ENCODE measurements at regions not wholly inside any gene's neighbourhood (a gene's known extent, or its start where the extent isn't known, plus 50 kb on each side); places are given as distances from the start of the nearest gene placed in this dataset.

DNA sequence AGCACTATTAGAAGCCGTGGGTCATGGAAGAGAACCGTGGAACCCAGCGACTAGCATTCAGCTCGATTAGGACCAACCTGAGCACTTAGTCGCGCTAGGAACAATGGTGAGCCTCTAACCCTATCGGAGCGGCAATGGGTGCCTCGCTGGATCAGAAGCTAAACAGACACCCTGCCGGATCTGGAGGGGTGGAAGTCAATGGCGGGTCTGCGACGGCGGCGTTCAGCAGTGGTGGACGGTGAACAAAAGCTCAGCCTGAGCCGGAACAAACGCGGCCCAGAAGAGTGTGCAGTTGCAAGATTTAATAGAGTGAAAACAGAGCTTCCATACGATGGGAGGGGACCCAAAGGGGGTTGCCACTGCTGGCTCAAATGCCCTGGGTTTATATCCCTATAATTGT lies 391.8 kb upstream of the DDI1 start (continued):
- TF ChIP-seq, protein P1, sequence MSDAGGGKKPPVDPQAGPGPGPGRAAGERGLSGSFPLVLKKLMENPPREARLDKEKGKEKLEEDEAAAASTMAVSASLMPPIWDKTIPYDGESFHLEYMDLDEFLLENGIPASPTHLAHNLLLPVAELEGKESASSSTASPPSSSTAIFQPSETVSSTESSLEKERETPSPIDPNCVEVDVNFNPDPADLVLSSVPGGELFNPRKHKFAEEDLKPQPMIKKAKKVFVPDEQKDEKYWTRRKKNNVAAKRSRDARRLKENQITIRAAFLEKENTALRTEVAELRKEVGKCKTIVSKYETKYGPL (CRISPR knock-in tag; IDR thresholded peaks at IDR 0.05) = no peak

DNA sequence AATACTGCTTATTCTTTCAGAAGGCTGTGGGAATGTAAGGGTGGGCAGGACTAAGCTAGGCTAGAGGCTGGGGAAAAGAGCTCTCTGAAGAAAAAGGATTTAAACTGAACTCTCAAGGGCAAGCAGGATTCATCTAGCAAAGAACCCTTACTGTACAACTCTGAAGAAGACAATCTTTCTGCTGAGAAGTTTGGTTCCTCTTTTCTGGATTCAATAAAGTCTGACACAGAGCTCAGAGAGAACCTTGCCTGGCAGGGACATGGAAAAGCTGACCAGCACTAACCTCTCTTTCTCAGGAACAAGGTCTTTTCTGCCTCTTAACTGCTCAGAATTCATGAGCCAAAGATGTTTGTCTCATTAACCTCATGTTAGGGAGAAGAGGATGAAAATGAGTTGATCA lies 388.4 kb upstream of the DDI1 start:
- H3K9ac ChIP-seq (ENCODE audit: insufficient read depth, low read depth, low read length) = no peak overlapping the region
- no peak for FAIRE-seq
- no peak overlapping the region for H3K4me2 ChIP-seq (ENCODE audit: low read depth, low read length)
- ChIA-PET POLR2A (no interaction called here), CTCF (ENCODE audit: low intra/inter-chr PET ratio, low total read pairs) (no interaction called here)
- H3K79me2 ChIP-seq (ENCODE audit: insufficient read depth, low read length) = no peaks in the 10 kb centered on the region
- H3K4me3 ChIP-seq (replicated peaks in 1 of 3; ENCODE audit: insufficient read depth in 1 of 3, low read depth in 2 of 3, low read length in 3 of 3) = no peak overlapping the region
- H3K27ac ChIP-seq (ENCODE audit: extremely low read length, insufficient read depth, low read length) = no peak overlapping the region
- in situ Hi-C loops (cut with HindIII; ENCODE audit: extremely low pct_ligation_motif_present, low pct_unique_long_range_greater_than_20kb) (no loop called here), intact Hi-C loops (cut with micrococcal nuclease; ENCODE audit: unreplicated experiment) (no loop called here)
- no peak for TF ChIP-seq ZNF879 (CRISPR knock-in tag; IDR thresholded peaks at IDR 0.05)
- TF ChIP-seq HIVEP1 (CRISPR knock-in tag; IDR thresholded peaks at IDR 0.05) = no peak
- no peaks in the 10 kb centered on the region for H3K4me1 ChIP-seq (ENCODE audit: insufficient read depth, low read length)
- H3K9me3 ChIP-seq (ENCODE audit: low read length) = peaks cover 30% of the 10 kb centered on the region
- ATAC-seq = no peak
- no peak overlapping the region for H2AFZ ChIP-seq (ENCODE audit: low read length)
- H3K27me3 ChIP-seq (ENCODE audit: control insufficient read depth in 1 of 2, insufficient read depth in 2 of 2, low read length in 2 of 2) = no peaks in the 10 kb centered on the region; a peak in 1 of 5 replicates
- no peaks in the 10 kb centered on the region for H4K20me1 ChIP-seq (ENCODE audit: insufficient read depth, low read length)
- no TSS peak for BruUV-seq (replicated peaks)
- H3K36me3 ChIP-seq (replicated peaks in 1 of 2; ENCODE audit: control insufficient read depth in 1 of 2, insufficient read depth in 2 of 2, low read length in 2 of 2) = no peaks in the 10 kb centered on the region
- DNase-seq (ENCODE audit: low spot score) = no peak

- no peaks in the 10 kb centered on the region for H3K36me3 ChIP-seq (replicated peaks in 1 of 2; ENCODE audit: control insufficient read depth in 1 of 2, insufficient read depth in 2 of 2, low read length in 2 of 2)
- H3K4me2 ChIP-seq (ENCODE audit: low read depth, low read length) = no peak overlapping the region
- WGBS (ENCODE audit: low lambda C conversion rate) = 0% methylated on average over 1 of the region's 1 CpG
- intact Hi-C loops (cut with micrococcal nuclease; ENCODE audit: unreplicated experiment) = no loop called here
- H3K79me2 ChIP-seq (ENCODE audit: insufficient read depth, low read length) = no peaks in the 10 kb centered on the region
- DNase-seq (ENCODE audit: low spot score) (no peak), FAIRE-seq (no peak), ATAC-seq (no peak)
- POLR2A ChIA-PET = no interaction called here
- H3K9me3 ChIP-seq (ENCODE audit: low read length) = peaks cover 30% of the 10 kb centered on the region
- TF ChIP-seq SMYD3 (CRISPR knock-in tag; IDR thresholded peaks at IDR 0.05) (no peak), TMF1 (CRISPR knock-in tag; IDR thresholded peaks at IDR 0.05; ENCODE audit: low read depth) (no peak)
- CTCF ChIA-PET (ENCODE audit: low intra/inter-chr PET ratio, low total read pairs) = no interaction called here
- no peaks in the 10 kb centered on the region for H4K20me1 ChIP-seq (ENCODE audit: insufficient read depth, low read length)
- H3K4me3 ChIP-seq (replicated peaks in 1 of 3; ENCODE audit: insufficient read depth in 1 of 3, low read depth in 2 of 3, low read length in 3 of 3) = no peak overlapping the region
- BruUV-seq (replicated peaks) = no TSS peak
- no peak overlapping the region for H3K27ac ChIP-seq (ENCODE audit: extremely low read length, insufficient read depth, low read length)
- H3K27me3 ChIP-seq (ENCODE audit: control insufficient read depth in 1 of 2, insufficient read depth in 2 of 2, low read length in 2 of 2) = no peaks in the 10 kb centered on the region; a peak in 1 of 5 replicates
- no peak overlapping the region for H3K9ac ChIP-seq (ENCODE audit: insufficient read depth, low read depth, low read length)
- H2AFZ ChIP-seq (ENCODE audit: low read length) = no peak overlapping the region
- in situ Hi-C loops (cut with HindIII; ENCODE audit: extremely low pct_ligation_motif_present, low pct_unique_long_range_greater_than_20kb) = no loop called here
- H3K4me1 ChIP-seq (ENCODE audit: insufficient read depth, low read length) = no peaks in the 10 kb centered on the region
Measured at GRCh38 chr11:103648670-103649400, 387.6 kb upstream of the DDI1 start.

All from HepG2 (cell line).